Endothelial cell of umbilical vein (primary cell): ENCODE measurements at regions not wholly inside any gene's neighbourhood (a gene's known extent, or its start where the extent isn't known, plus 50 kb on each side); places are given as distances from the start of the nearest gene placed in this dataset.

Experiments
- BruUV-seq: library from RNA; stranded (reverse); fragments of 400-500 nt; replicated peaks from 2 replicates; lab custom pipeline; 2021; lab: Mats Ljungman, UMichigan
- CTCF ChIA-PET: fragments of 300-600, 350-600 bp; sonication (Branson Sonifier 250); formaldehyde crosslinking; loops from one replicate; lab custom pipeline; 2021; ENCODE audit warnings: antibody characterized with exemption, inconsistent platforms; lab: Charles Lee
- POLR2A ChIA-PET: fragments of 300-600, 350-600 bp; sonication (Branson Sonifier 250); formaldehyde crosslinking; loops from one replicate; lab custom pipeline; 2021; ENCODE audit warnings: antibody characterized with exemption, inconsistent platforms; lab: Charles Lee
- DNase-seq: peaks from one replicate; pipeline ENCODE4 v3.0.0-alpha.2; 2011; ENCODE audit warnings: low read depth, low spot score
- FAIRE-seq: peaks from 2 replicates; lab custom pipeline; 2011; peaks lifted over from hg19 to GRCh38; lab: Jason Lieb, UNC
- H2AFZ ChIP-seq: 2 replicates; pipeline ENCODE4 v1.6.0; 2012; ENCODE audit warnings: low read depth, low read length, control low read depth, inconsistent platforms
- H3K27ac ChIP-seq: 2 replicates; pipeline ENCODE4 v1.5.1; 2011; ENCODE audit warnings: low read depth, mild to moderate bottlenecking, control low read depth, low read length, moderate library complexity; ENCODE audit not compliant: insufficient read depth
- H3K27me3 ChIP-seq, 2 experiments: 2 replicates each; pipeline versions ENCODE4 v1.6.0 to v1.6.1; 2011; ENCODE audit warnings: low read length in 2 of 2, mixed read lengths in 1 of 2; ENCODE audit not compliant: control insufficient read depth in 2 of 2, insufficient read depth in 2 of 2
- H3K36me3 ChIP-seq, 2 experiments: 2 replicates in 1 of 2; 3 replicates in 1 of 2; pipeline ENCODE4 v1.5.1; 2011; ENCODE audit warnings: low read length in 2 of 2, mild to moderate bottlenecking in 1 of 2, moderate library complexity in 1 of 2; ENCODE audit not compliant: control insufficient read depth in 2 of 2, insufficient read depth in 2 of 2; ENCODE audit errors: extremely low read depth in 1 of 2
- H3K4me1 ChIP-seq: 3 replicates; pipeline ENCODE4 v1.5.1; 2011; ENCODE audit warnings: mild to moderate bottlenecking, low read length; ENCODE audit not compliant: control insufficient read depth, insufficient read depth; ENCODE audit errors: extremely low read depth
- H3K4me2 ChIP-seq: 2 replicates; pipeline ENCODE4 v1.6.1; 2011; ENCODE audit warnings: low read length, control low read depth, mixed read lengths; ENCODE audit not compliant: insufficient read depth
- H3K4me3 ChIP-seq, 3 experiments: fragments of 200-600 bp in 1 of 3; sonication (generic), shearing (Covaris generic) in 1 of 3; replicated peaks in 1 of 3; 2 replicates each; pipeline ENCODE4 v1.5.1; 2011 to 2016; ENCODE audit warnings: control low read depth in 3 of 3, low read length in 3 of 3, mild to moderate bottlenecking in 2 of 3, inconsistent platforms in 1 of 3, low read depth in 1 of 3, moderate library complexity in 1 of 3; ENCODE audit not compliant: insufficient read depth in 1 of 3
- H3K79me2 ChIP-seq: 2 replicates; pipeline ENCODE4 v1.6.0; 2012; ENCODE audit warnings: low read length, inconsistent platforms; ENCODE audit not compliant: control insufficient read depth, insufficient read depth
- H3K9ac ChIP-seq: replicated peaks from 2 replicates; pipeline ENCODE3; 2011; ENCODE audit warnings: low read length, control low read depth; ENCODE audit not compliant: insufficient read depth; ENCODE audit errors: extremely low read depth
- H3K9me1 ChIP-seq: replicated peaks from 3 replicates; pipeline ENCODE4 v1.6.0; 2011; ENCODE audit warnings: mild to moderate bottlenecking, low read length; ENCODE audit not compliant: control insufficient read depth, insufficient read depth; ENCODE audit errors: extremely low read depth
- H3K9me3 ChIP-seq: replicated peaks from 2 replicates; pipeline ENCODE4 v1.5.1; 2012; ENCODE audit warnings: low read length, inconsistent platforms; ENCODE audit not compliant: control insufficient read depth, insufficient read depth
- H4K20me1 ChIP-seq: replicated peaks from 2 replicates; pipeline ENCODE3; 2011; ENCODE audit warnings: mild to moderate bottlenecking, low read length; ENCODE audit not compliant: control insufficient read depth, insufficient read depth; ENCODE audit errors: extremely low read depth
- CTCF ChIP-seq, 2 donors: IDR thresholded peaks; 1 replicate in 1 of 2; 2 replicates in 1 of 2; pipeline ENCODE4 v1.5.1; 2011; ENCODE audit warnings: low read length in 2 of 2, mild to moderate bottlenecking in 2 of 2, moderate library complexity in 2 of 2, control low read depth in 1 of 2, inconsistent platforms in 1 of 2, low read depth in 1 of 2; ENCODE audit not compliant: insufficient read depth in 1 of 2; ENCODE audit errors: extremely low read depth in 1 of 2
- EZH2 ChIP-seq: IDR thresholded peaks from 2 replicates; pipeline ENCODE4 v1.6.1; 2012; ENCODE audit warnings: borderline replicate concordance, low read depth, mild to moderate bottlenecking, moderate library complexity, low read length, inconsistent platforms; ENCODE audit not compliant: severe bottlenecking
- FOS ChIP-seq: IDR thresholded peaks from 2 replicates; pipeline ENCODE4 v1.6.1; 2011; ENCODE audit warnings: mild to moderate bottlenecking, low read length, moderate library complexity, borderline replicate concordance; ENCODE audit not compliant: insufficient read depth
- GATA2 ChIP-seq: IDR thresholded peaks from 2 replicates; pipeline ENCODE4 v1.7.0; 2011; ENCODE audit warnings: low read depth, mild to moderate bottlenecking, moderate library complexity, mixed read lengths, low read length; ENCODE audit not compliant: insufficient read length, insufficient read depth
- JUN ChIP-seq: IDR thresholded peaks from 2 replicates; pipeline ENCODE4 v1.6.1; 2011; ENCODE audit warnings: borderline replicate concordance, low read depth; ENCODE audit not compliant: insufficient read length, insufficient read depth
- MAX ChIP-seq: IDR thresholded peaks from 2 replicates; pipeline ENCODE4 v1.6.1; 2011; ENCODE audit not compliant: insufficient read depth, insufficient read length
- MYC ChIP-seq: IDR thresholded peaks from one replicate; pipeline ENCODE4 v1.6.1; 2011; ENCODE audit warnings: mild to moderate bottlenecking, low read depth, low read length
- POLR2A ChIP-seq: IDR thresholded peaks from 2 replicates; pipeline ENCODE4 v1.6.1; 2012; ENCODE audit warnings: low read depth, mild to moderate bottlenecking, control low read depth, low read length
- POLR2AphosphoS5 ChIP-seq: IDR thresholded peaks from 2 replicates; pipeline ENCODE4 v1.6.1; 2012; ENCODE audit warnings: low read depth, mild to moderate bottlenecking, control low read depth, low read length, moderate library complexity; ENCODE audit not compliant: insufficient read depth
- dilution Hi-C: fragments of 300-500 bp; cut with MboI; formaldehyde crosslinking; loops from one replicate; pipeline ENCODE4 v1.15.0; 2019; ENCODE audit warnings: low sequenced_read_pairs; ENCODE audit not compliant: extremely low pct_ligation_motif_present
- intact Hi-C: fragments of 100-400 bp; cut with micrococcal nuclease; formaldehyde crosslinking; loops from one replicate; pipeline ENCODE4 v1.10.0; 2022

GRCh38 chr6:74991573-74992332 is 214.1 kb downstream of the COL12A1 start:
- Histone ChIP-seq H4K20me1 (no peaks in the 10 kb centered on the region), H3K36me3 (no peaks in the 10 kb centered on the region), H3K79me2 (no peaks in the 10 kb centered on the region), H3K27me3 (no peaks in the 10 kb centered on the region), H3K9ac (no peak overlapping the region), H3K4me1 (no peaks in the 10 kb centered on the region), H3K9me1 (no peaks in the 10 kb centered on the region), H3K4me2 (no peak overlapping the region), H3K27ac (no peak overlapping the region), H2AFZ (no peak overlapping the region), H3K9me3 (no peaks in the 10 kb centered on the region), H3K4me3 (no peak overlapping the region)
- peak; percentile 20 for DNase-seq
- no peak for FAIRE-seq
- dilution Hi-C loops: no loop called here
- CTCF ChIA-PET: interaction anchor here (1.0 kb wide), 1 partner anchor 212 kb away, joined by 3 read pairs; no protein-coding TSS in a partner anchor
- BruUV-seq: no TSS peak
- POLR2A ChIA-PET: no interaction called here
- TF ChIP-seq EZH2 (no peak), MYC (no peak), MAX (no peak), POLR2AphosphoS5 (no peak), FOS (no peak), JUN (no peak), POLR2A (no peak), CTCF (IDR thresholded peaks at IDR 0.05; ENCODE audit: extremely low read depth in 1 of 2, insufficient read depth in 1 of 2, low read depth in 1 of 2, low read length in 2 of 2) (no peak), GATA2 (no peak)
- intact Hi-C loops: no loop called here
